Activated effector memory CD4-positive, alpha-beta T cell treated with anti-CD3 and anti-CD28 coated beads, Interleukin-2, amount 50 U/mL, for 16 hours (primary cell): ENCODE measurements at regions not wholly inside any gene's neighbourhood (a gene's known extent, or its start where the extent isn't known, plus 50 kb on each side); places are given as distances from the start of the nearest gene placed in this dataset.
"Not testable (repeated sequence)": the region's sequence is repeated elsewhere in the genome, so short reads cannot be mapped to it uniquely, and the experiment has no call there.

ENCODE experiments used
- DNase-seq: peaks from one replicate; pipeline ENCODE4 v3.0.0-alpha.2; 2020

- DNase-seq = peak; percentile 90
Observed at GRCh38 chr16:22436823-22437652, 62.6 kb upstream of the CDR2 start.

GRCh38 chr16:22436326-22436822 lies 62.0 kb upstream of the CDR2 start:
- not testable (repeated sequence) for DNase-seq

GRCh38 chr16:22431314-22431713 lies 56.9 kb upstream of the CDR2 start:
- DNase-seq = not testable (repeated sequence)

- no peak for DNase-seq
Observed at GRCh38 chr16:22428654-22429053, 54.2 kb upstream of the CDR2 start.

- DNase-seq = no peak
Observed at GRCh38 chr16:22427556-22427955, 53.1 kb upstream of the CDR2 start.

- DNase-seq = no peak
Observed at GRCh38 chr16:22425847-22426246, 51.4 kb upstream of the CDR2 start.

- DNase-seq = no peak
Observed at GRCh38 chr16:22425036-22425801, 50.8 kb upstream of the CDR2 start.

GRCh38 chr16:22424161-22424937 lies 49.9 kb upstream of the CDR2 start:
- DNase-seq = no peak
